Brain microvascular endothelial cell (primary cell): ENCODE measurements at regions not wholly inside any gene's neighbourhood (a gene's known extent, or its start where the extent isn't known, plus 50 kb on each side); places are given as distances from the start of the nearest gene placed in this dataset.

Source experiments
- DNase-seq: peaks from one replicate; pipeline ENCODE4 v3.0.0-alpha.2; 2020
- H3K27ac ChIP-seq: fragments of 250-450 bp; sonication (Bioruptor Pico); 2 replicates; pipeline ENCODE4 v1.5.1; 2020; ENCODE audit warnings: mild to moderate bottlenecking, moderate library complexity
- H3K27me3 ChIP-seq: fragments of 250-450 bp; sonication (Bioruptor Pico); replicated peaks from 2 replicates; pipeline ENCODE4 v1.5.1; 2020; ENCODE audit warnings: mild to moderate bottlenecking
- H3K36me3 ChIP-seq: fragments of 250-450 bp; sonication (Bioruptor Pico); replicated peaks from 2 replicates; pipeline ENCODE4 v1.5.1; 2020; ENCODE audit warnings: mild to moderate bottlenecking
- H3K4me3 ChIP-seq: 2 replicates; pipeline ENCODE4 v1.5.1; 2011; ENCODE audit warnings: low read depth, mild to moderate bottlenecking, control low read depth, low read length, moderate library complexity
- in situ Hi-C: cut with HindIII; loops from 2 replicates; pipeline ENCODE4 v1.10.0; 2017; ENCODE audit warnings: low sequenced_read_pairs, low pct_ligation_motif_present
- TF ChIP-seq, protein P1 (sequence below): IDR thresholded peaks from 2 replicates; pipeline ENCODE4 v1.5.1; 2011; ENCODE audit warnings: low read depth, mild to moderate bottlenecking, moderate library complexity, low read length, control low read depth, inconsistent platforms; ENCODE audit errors: missing control alignments

GRCh38 chrX:57964975-57965374 is 54.7 kb upstream of the ZXDA start:
- TF ChIP-seq, protein P1, sequence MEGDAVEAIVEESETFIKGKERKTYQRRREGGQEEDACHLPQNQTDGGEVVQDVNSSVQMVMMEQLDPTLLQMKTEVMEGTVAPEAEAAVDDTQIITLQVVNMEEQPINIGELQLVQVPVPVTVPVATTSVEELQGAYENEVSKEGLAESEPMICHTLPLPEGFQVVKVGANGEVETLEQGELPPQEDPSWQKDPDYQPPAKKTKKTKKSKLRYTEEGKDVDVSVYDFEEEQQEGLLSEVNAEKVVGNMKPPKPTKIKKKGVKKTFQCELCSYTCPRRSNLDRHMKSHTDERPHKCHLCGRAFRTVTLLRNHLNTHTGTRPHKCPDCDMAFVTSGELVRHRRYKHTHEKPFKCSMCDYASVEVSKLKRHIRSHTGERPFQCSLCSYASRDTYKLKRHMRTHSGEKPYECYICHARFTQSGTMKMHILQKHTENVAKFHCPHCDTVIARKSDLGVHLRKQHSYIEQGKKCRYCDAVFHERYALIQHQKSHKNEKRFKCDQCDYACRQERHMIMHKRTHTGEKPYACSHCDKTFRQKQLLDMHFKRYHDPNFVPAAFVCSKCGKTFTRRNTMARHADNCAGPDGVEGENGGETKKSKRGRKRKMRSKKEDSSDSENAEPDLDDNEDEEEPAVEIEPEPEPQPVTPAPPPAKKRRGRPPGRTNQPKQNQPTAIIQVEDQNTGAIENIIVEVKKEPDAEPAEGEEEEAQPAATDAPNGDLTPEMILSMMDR = no peak
- Histone ChIP-seq H3K36me3 (no peaks in the 10 kb centered on the region), H3K27ac (no peak overlapping the region), H3K4me3 (no peak overlapping the region), H3K27me3 (no peaks in the 10 kb centered on the region)
- in situ Hi-C loops = no loop called here
- DNase-seq = no peak
